ENCODE measurements at regions not wholly inside any gene's neighbourhood (a gene's known extent, or its start where the extent isn't known, plus 50 kb on each side); places are given as distances from the start of the nearest gene placed in this dataset.

GRCh38 chr13:111555268-111555808, 234.9 kb downstream of the TEX29 start:
- TF ChIP-seq POLR2A (IDR thresholded peaks at IDR 0.05) (no peak), CTCF (IDR thresholded peaks at IDR 0.05) (no peak)
